GM18499 (cell line): ENCODE measurements at regions not wholly inside any gene's neighbourhood (a gene's known extent, or its start where the extent isn't known, plus 50 kb on each side); places are given as distances from the start of the nearest gene placed in this dataset.
"Not testable (repeated sequence)": the region's sequence is repeated elsewhere in the genome, so short reads cannot be mapped to it uniquely, and the experiment has no call there.

Source experiments
- ATAC-seq: cut with Tn5 transposase; IDR thresholded peaks from one replicate; pipeline ENCODE4 v1.9.1; 2021; ENCODE audit warnings: moderate number of reproducible peaks; ENCODE audit not compliant: insufficient read depth, unreplicated experiment

DNA sequence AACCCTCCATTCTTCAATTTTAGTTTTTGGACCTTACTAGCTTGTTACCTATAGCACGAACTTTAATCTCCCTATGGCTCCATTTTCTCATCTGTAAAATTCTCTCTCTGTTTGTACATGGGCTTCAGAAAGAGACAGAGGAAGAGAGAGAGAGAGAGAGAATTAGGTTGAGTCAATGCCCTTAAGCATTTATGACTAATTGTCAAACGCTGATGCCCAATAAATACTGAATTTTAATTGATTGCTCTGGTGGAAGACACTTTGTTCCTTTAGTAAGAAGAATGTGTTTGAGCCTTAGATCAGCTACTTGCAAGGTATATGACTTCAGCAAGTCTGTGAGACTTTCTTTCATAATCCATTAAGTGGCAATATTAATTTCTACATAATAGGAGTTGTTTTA lies 743.1 kb upstream of the ADGRL4 start:
- ATAC-seq: no peak

DNA sequence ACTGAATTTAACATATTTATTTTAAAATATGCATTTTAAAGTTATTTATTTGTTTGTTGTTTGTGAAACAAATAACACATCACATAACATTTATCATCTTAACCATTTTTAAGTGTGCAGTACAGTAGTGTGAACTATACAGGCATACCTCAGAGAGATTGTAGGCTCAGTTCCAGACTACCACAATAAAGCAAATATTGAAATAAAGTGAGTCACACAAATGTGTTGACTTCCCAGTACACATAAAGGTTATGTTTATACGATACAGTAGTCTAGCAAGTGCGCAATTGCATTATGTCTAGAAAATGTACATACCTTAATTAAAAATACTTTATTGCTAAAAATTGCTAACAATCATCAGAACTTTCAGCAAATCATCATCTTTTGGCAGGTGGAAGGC lies 739.4 kb upstream of the ADGRL4 start:
- no peak for ATAC-seq

- ATAC-seq: no peak
Observed at GRCh38 chr1:79744746-79745145, 738.2 kb upstream of the ADGRL4 start.

GRCh38 chr1:79741720-79742421 lies 735.3 kb upstream of the ADGRL4 start:
- ATAC-seq: peak; percentile 94

- no peak for ATAC-seq
Observed at GRCh38 chr1:79738101-79738500, 731.6 kb upstream of the ADGRL4 start.

DNA sequence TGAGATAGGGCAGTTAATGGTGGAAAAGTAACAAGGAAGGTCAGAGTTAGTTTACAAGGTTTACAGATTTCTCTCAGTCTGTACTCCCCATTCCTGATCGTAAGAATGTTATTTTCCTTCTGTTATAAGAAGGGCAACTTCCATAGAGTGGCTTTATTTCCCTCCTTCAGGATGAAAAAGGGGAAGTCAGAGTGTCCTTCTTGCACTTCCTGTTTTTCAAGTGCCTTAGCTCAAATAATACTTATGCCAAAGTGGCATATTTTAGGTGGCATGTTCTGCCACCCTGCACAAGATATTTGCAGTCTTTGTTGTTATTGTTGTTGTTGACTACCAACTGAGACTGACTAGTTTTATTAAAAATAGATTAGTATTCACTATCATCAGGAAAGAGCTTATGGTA lies 730.7 kb upstream of the ADGRL4 start:
- no peak for ATAC-seq

- no peak for ATAC-seq
Observed at GRCh38 chr1:79732950-79733349, 726.4 kb upstream of the ADGRL4 start.

DNA sequence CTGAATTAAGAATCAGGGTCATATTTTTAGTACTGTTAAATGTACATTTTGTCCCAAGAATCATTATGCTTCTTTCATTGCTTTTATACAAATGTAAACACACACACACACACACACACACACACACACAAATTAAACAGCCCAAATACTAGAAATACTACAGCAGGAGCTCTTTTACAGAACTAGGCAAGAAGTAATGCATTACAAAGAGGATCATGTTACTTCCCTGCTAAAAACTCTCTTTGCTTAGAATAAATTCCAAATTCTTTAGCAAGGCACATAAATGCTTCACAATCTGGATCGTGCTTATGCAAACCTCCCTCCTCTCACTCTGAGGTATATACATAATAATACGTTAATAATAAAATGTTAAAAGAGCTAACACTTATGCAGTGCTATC lies 720.4 kb upstream of the ADGRL4 start:
- ATAC-seq: no peak

DNA sequence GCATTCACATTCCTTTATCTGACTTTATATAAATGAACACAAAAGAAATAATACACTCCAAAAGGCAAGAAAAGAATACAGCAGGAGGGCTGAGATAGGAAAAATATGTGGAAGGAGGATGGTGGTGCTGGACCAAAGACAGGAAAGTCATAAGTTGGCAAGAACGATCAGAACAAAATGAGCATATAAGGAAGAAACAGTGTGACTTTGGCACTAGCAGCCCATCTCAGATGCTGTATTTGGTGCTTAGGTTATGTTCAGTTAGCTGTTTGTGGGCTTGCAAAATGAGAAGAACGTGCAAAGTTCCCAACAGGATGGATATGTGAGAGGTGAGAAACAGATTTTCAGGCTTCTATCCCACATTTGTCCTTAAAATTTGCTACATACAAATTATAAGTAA lies 719.8 kb upstream of the ADGRL4 start:
- no peak for ATAC-seq

GRCh38 chr1:79716447-79716846 lies 709.9 kb upstream of the ADGRL4 start:
- no peak for ATAC-seq

DNA sequence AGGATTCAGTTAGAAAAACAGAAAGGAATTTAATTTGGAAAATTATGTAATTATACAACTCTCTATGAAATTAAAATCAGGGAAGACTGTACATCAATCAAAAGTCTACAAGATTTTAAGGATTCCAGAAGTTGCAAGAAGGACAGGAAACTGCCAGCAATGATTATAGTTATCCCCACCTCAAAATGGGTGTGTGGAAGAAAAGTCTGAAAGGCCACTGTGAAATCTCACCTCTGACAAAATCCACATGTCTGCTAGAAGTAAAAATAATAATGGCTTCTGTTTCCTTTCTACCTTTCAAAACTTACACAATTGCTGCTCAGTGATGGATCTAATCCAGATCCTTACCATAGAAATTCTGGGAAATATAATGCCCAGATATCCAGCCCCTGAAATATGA lies 708.1 kb upstream of the ADGRL4 start:
- ATAC-seq: no peak

DNA sequence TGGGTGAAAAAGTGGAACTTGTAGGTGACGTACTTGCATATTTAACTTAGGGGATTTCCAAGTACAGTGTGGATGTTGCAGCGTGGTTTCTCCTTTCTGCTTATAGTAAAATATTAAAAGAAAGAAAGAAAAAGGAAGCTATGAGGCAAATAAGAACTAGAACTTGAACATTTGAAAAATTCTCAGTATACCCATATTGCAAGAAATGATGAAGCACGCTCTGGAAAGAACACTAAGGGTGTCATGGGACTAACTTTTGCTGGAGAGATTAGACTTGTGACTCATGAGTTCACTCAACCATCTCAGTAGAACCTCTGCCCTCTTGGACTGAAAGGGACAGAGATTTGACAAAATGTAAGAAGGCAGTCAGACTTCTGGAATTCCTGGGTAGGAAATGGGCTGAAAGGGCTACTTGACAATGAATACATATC lies 704.5 kb upstream of the ADGRL4 start:
- ATAC-seq: peak; percentile 90

DNA sequence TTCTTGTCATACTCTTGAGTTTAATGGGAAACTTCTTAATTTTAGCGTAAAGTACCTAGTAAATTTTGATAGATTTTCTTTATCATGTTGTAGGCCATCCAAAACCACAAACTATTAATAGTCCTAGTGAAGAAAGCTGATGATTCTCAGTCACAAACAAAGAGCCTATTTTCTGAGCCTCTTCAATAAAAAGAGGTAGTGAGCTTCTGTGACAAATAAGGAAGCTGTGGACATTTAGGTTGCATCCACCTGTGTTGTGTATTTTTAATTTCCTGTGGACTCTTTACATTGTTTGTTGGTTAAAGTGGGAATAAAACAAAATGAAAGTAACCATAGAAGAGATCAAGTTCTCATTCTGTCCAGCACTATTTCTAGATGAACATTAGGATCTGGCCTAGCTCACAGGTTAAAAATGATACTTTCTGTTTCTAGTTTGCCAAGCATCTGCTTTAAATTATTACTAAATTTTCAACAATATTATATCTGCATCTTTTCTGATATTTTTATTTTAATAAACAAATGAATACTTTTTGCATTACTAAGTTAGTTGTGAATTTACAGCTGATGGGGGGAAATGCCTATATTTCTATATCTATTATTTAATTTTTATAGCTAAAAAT lies 702.2 kb upstream of the ADGRL4 start:
- no peak for ATAC-seq

GRCh38 chr1:79705218-79705617 lies 698.7 kb upstream of the ADGRL4 start:
- no peak for ATAC-seq

DNA sequence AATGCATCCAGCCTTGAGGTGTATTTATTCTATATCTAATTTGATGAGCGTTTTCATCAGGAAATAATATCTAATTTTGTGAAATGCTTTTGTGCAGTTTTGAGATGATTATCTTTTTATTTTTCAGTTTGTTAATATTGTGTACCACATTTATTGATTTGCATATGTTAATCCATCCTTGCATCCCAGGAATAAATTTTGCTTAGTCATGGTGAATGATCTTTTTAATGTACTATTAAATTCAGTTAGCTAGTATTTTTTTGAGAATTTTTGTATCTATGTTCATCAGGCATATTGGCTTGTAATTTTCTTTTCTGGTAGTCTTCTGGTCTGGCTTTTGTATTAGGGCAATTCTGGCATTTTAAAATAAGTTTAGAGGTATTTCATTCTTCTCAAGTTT lies 697.5 kb upstream of the ADGRL4 start:
- no peak for ATAC-seq

GRCh38 chr1:79702336-79702999 lies 695.9 kb upstream of the ADGRL4 start:
- ATAC-seq: not testable (repeated sequence)

DNA sequence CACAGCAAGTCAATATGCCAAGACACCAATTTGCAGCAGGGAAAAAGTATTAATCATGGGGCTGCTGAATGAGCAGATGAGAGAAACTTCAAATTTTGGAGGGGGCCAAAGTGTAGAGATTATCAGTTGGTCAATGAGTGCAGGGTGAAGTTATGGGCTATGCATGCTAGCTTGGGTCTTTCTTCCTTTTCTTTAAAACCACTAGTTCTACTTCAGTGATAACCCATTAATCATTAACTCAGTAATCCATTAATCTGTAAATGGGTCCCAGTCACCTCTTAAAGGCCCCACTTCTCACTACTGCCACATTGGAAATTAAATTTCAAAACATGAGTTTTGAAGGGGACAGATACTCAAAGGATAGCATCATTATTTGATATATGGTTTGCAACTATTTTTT lies 688.6 kb upstream of the ADGRL4 start:
- peak; percentile 97 for ATAC-seq

- peak; percentile 43 for ATAC-seq
Observed at GRCh38 chr1:79694241-79694640, 687.7 kb upstream of the ADGRL4 start.

DNA sequence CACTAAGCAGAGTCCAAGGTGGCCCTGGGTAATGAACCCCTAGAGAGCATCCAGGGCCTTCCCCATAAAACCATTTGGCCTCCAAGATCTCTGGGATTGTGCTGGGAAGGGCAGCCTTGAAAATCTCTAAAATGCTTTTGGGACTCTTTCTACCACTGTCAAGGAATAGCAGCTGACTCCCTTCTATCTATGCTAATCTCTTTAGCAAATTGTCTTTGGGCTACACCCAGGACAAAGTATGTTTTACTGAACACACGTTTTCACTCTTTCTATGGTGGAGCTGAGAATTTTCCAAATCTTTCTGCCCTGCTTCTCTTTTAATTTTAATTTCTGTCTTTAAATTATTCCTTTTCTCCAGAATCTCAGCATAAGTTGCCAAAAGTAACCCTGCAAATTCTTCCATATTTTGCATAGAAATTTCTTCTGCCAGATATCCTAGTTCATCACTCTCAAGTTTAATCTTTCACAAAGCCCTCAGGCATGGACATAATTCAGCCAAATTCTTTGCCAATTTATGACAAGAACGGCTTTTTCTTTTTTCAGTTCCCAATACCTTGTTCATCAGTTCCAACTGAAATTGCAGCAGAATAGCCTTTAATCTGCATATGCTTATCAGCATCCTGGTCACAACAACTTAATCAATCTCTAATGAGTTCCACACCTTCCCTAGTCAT lies 687.0 kb upstream of the ADGRL4 start:
- ATAC-seq: no peak

- no peak for ATAC-seq
Observed at GRCh38 chr1:79692519-79692918, 686.0 kb upstream of the ADGRL4 start.

- ATAC-seq: no peak
Observed at GRCh38 chr1:79688932-79689331, 682.4 kb upstream of the ADGRL4 start.
